H9 (cell line): ENCODE measurements at regions not wholly inside any gene's neighbourhood (a gene's known extent, or its start where the extent isn't known, plus 50 kb on each side); places are given as distances from the start of the nearest gene placed in this dataset.

Source experiments
- DNase-seq: peaks from one replicate; pipeline ENCODE4 v3.0.0-alpha.2; 2017
- H2AFZ ChIP-seq: one replicate; pipeline ENCODE4 v1.6.1; 2013; ENCODE audit warnings: mild to moderate bottlenecking, low read length, control low read depth, moderate library complexity
- H2AK5ac ChIP-seq: 2 replicates; pipeline ENCODE4 v1.6.1; 2013; ENCODE audit warnings: low read length, control low read depth, mixed read lengths; ENCODE audit not compliant: insufficient read length
- H2BK120ac ChIP-seq: one replicate; pipeline ENCODE4 v1.6.1; 2013; ENCODE audit warnings: low read depth, mild to moderate bottlenecking, low read length, control low read depth, inconsistent platforms; ENCODE audit not compliant: poor library complexity, severe bottlenecking
- H2BK12ac ChIP-seq: 2 replicates; pipeline ENCODE4 v1.6.1; 2013; ENCODE audit warnings: low read length, control low read depth, mixed read lengths, low read depth; ENCODE audit not compliant: insufficient read length
- H2BK15ac ChIP-seq: 2 replicates; pipeline ENCODE4 v1.6.1; 2013; ENCODE audit warnings: low read depth, low read length, control low read depth
- H2BK20ac ChIP-seq: one replicate; pipeline ENCODE4 v1.6.1; 2013; ENCODE audit warnings: low read depth, mild to moderate bottlenecking, low read length, control low read depth, inconsistent platforms; ENCODE audit not compliant: poor library complexity, severe bottlenecking
- H2BK5ac ChIP-seq: 2 replicates; pipeline ENCODE4 v1.6.1; 2013; ENCODE audit warnings: low read length, control low read depth, mixed read lengths; ENCODE audit not compliant: insufficient read length
- H3K14ac ChIP-seq: 2 replicates; pipeline ENCODE4 v1.6.1; 2013; ENCODE audit warnings: low read length, control low read depth; ENCODE audit not compliant: insufficient read depth
- H3K18ac ChIP-seq: 2 replicates; pipeline ENCODE4 v1.6.1; 2013; ENCODE audit warnings: low read depth, mild to moderate bottlenecking, mixed read lengths, low read length, control low read depth; ENCODE audit not compliant: insufficient read length
- H3K23ac ChIP-seq: 2 replicates; pipeline ENCODE4 v1.6.1; 2013; ENCODE audit warnings: low read length, control low read depth, mixed read lengths, low read depth; ENCODE audit not compliant: insufficient read length
- H3K23me2 ChIP-seq: 2 replicates; pipeline ENCODE4 v1.6.1; 2013; ENCODE audit warnings: low read depth, mild to moderate bottlenecking, mixed read lengths, low read length, control low read depth; ENCODE audit not compliant: insufficient read length, poor library complexity, severe bottlenecking
- H3K27ac ChIP-seq: 2 replicates; pipeline ENCODE4 v1.5.1; 2013; ENCODE audit warnings: low read length, control low read depth, mixed read lengths, low read depth; ENCODE audit not compliant: insufficient read length
- H3K27me3 ChIP-seq: 2 replicates; pipeline ENCODE4 v1.6.1; 2013; ENCODE audit warnings: low read length, control low read depth, inconsistent platforms; ENCODE audit not compliant: insufficient read depth
- H3K4ac ChIP-seq: 2 replicates; pipeline ENCODE4 v1.6.1; 2013; ENCODE audit warnings: low read depth, mild to moderate bottlenecking, control low read depth, inconsistent platforms, low read length, moderate library complexity
- H3K4me1 ChIP-seq: 2 replicates; pipeline ENCODE4 v1.6.1; 2013; ENCODE audit warnings: low read length, control low read depth, inconsistent platforms; ENCODE audit not compliant: insufficient read depth
- H3K4me2 ChIP-seq: 2 replicates; pipeline ENCODE4 v1.6.1; 2013; ENCODE audit warnings: low read length, control low read depth, mixed read lengths; ENCODE audit not compliant: insufficient read length, insufficient read depth
- H3K56ac ChIP-seq: 2 replicates; pipeline ENCODE4 v1.6.1; 2013; ENCODE audit warnings: low read depth, mild to moderate bottlenecking, mixed read lengths, low read length, control low read depth; ENCODE audit not compliant: insufficient read length
- H3K79me1 ChIP-seq: 2 replicates; pipeline ENCODE4 v1.6.1; 2013; ENCODE audit warnings: low read depth, mild to moderate bottlenecking, moderate library complexity, low read length, control low read depth, inconsistent platforms; ENCODE audit not compliant: insufficient read depth, poor library complexity, severe bottlenecking
- H3K79me2 ChIP-seq: 2 replicates; pipeline ENCODE4 v1.6.1; 2013; ENCODE audit warnings: low read length, control low read depth, inconsistent platforms; ENCODE audit not compliant: insufficient read depth
- H3K9ac ChIP-seq: 2 replicates; pipeline ENCODE4 v1.6.1; 2013; ENCODE audit warnings: low read length, control low read depth, mixed read lengths; ENCODE audit not compliant: insufficient read length; ENCODE audit errors: extremely low read depth
- H3K9me3 ChIP-seq: one replicate; pipeline ENCODE4 v1.6.1; 2013; ENCODE audit warnings: low read depth, low read length, inconsistent platforms; ENCODE audit not compliant: control insufficient read depth
- H3T11ph ChIP-seq: one replicate; pipeline ENCODE4 v1.6.1; 2013; ENCODE audit warnings: mild to moderate bottlenecking, low read length, control low read depth, inconsistent platforms
- H4K20me1 ChIP-seq: one replicate; pipeline ENCODE4 v1.6.1; 2013; ENCODE audit not compliant: control insufficient read depth, insufficient read length, insufficient read depth
- H4K5ac ChIP-seq: 2 replicates; pipeline ENCODE4 v1.6.1; 2013; ENCODE audit warnings: low read depth, mild to moderate bottlenecking, mixed read lengths, low read length, control low read depth; ENCODE audit not compliant: insufficient read length
- H4K8ac ChIP-seq: replicated peaks from 2 replicates; pipeline ENCODE4 v1.6.1; 2013; ENCODE audit warnings: low read length, control low read depth, mixed read lengths, low read depth; ENCODE audit not compliant: insufficient read length
- H4K91ac ChIP-seq: 2 replicates; pipeline ENCODE4 v1.6.1; 2013; ENCODE audit warnings: low read depth, mild to moderate bottlenecking, moderate library complexity, mixed read lengths, low read length, control low read depth; ENCODE audit not compliant: insufficient read length
- H3K27ac Mint-ChIP-seq, 3 experiments: 2 replicates in 2 of 3; 3 replicates in 1 of 3; pipeline ENCODE4 v1.8.0; 2020 to 2021; ENCODE audit warnings: mixed read lengths in 3 of 3, mild to moderate bottlenecking in 1 of 3, moderate library complexity in 1 of 3
- H3K27me3 Mint-ChIP-seq: 2 replicates; pipeline ENCODE4 v1.8.0; 2021; ENCODE audit warnings: low read depth, mild to moderate bottlenecking, moderate library complexity, mixed read lengths
- H3K36me3 Mint-ChIP-seq, 3 experiments: 2 replicates in 2 of 3; 3 replicates in 1 of 3; pipeline ENCODE4 v1.8.0; 2020 to 2021; ENCODE audit warnings: low read depth in 3 of 3, mixed read lengths in 3 of 3; ENCODE audit not compliant: insufficient read depth in 1 of 3
- H3K4me1 Mint-ChIP-seq, 2 experiments: 2 replicates each; pipeline ENCODE4 v1.8.0; 2020; ENCODE audit warnings: mixed read lengths in 2 of 2
- H3K4me3 Mint-ChIP-seq, 2 experiments: 2 replicates in 1 of 2; 3 replicates in 1 of 2; pipeline ENCODE4 v1.8.0; 2020 to 2021; ENCODE audit warnings: mild to moderate bottlenecking in 2 of 2, mixed read lengths in 2 of 2, moderate library complexity in 1 of 2
- H3K9me3 Mint-ChIP-seq, 2 experiments: 2 replicates in 1 of 2; 3 replicates in 1 of 2; pipeline ENCODE4 v1.8.0; 2020; ENCODE audit warnings: mild to moderate bottlenecking in 2 of 2, mixed read lengths in 2 of 2, moderate library complexity in 1 of 2
- CTCF ChIP-seq: fragments of 200-600 bp; sonication (generic); conservative IDR thresholded peaks from 3 replicates; pipeline ENCODE4 v1.8.0; 2021; ENCODE audit warnings: antibody characterized with exemption, mild to moderate bottlenecking
- WGBS: extraction: QIAGEN DNeasy Blood & Tissue Kit; methylation state at CpG from one replicate; pipeline ENCODE4 v1.1.7; 2013; ENCODE audit warnings: missing lambda C conversion rate, low lambda C conversion rate, mixed read lengths; ENCODE audit not compliant: insufficient read length; ENCODE audit errors: extremely low coverage; 5-methylcytosine and 5-hydroxymethylcytosine counted together

- Histone ChIP-seq H2BK20ac (no peak overlapping the region), H3K9me3 (no peaks in the 10 kb centered on the region), H3K9ac (no peak overlapping the region), H2BK120ac (no peak overlapping the region), H3K23me2 (no peaks in the 10 kb centered on the region), H3K18ac (no peak overlapping the region), H3K56ac (no peak overlapping the region), H3T11ph (no peak overlapping the region), H2BK15ac (no peak overlapping the region), H3K14ac (no peak overlapping the region), H3K4ac (no peak overlapping the region), H4K8ac (no peak overlapping the region), H3K79me1 (no peaks in the 10 kb centered on the region), H3K23ac (no peak overlapping the region), H4K91ac (no peak overlapping the region), H2BK5ac (no peak overlapping the region), H3K4me1 (no peaks in the 10 kb centered on the region), H3K79me2 (no peaks in the 10 kb centered on the region), H2AK5ac (no peak overlapping the region), H2AFZ (no peak overlapping the region), H4K5ac (no peak overlapping the region), H4K20me1 (no peaks in the 10 kb centered on the region), H3K27me3 (no peaks in the 10 kb centered on the region), H2BK12ac (no peak overlapping the region), H3K27ac (no peak overlapping the region), H3K4me2 (no peak overlapping the region)
- Mint-ChIP-seq H3K4me3 (no peak overlapping the region), H3K4me1 (peaks cover 12 to 14% of the 10 kb centered on the region in 2 experiments), H3K36me3 (no peaks in the 10 kb centered on the region), H3K27me3 (peaks cover 19% of the 10 kb centered on the region), H3K27ac (no peak overlapping the region), H3K9me3 (no peaks in the 10 kb centered on the region)
- no peak for TF ChIP-seq CTCF
- no peak for DNase-seq
- WGBS = no CpG with 5 or more reads among the region's 12 CpGs
Observed at GRCh38 chr1:10953505-10954193, 58.8 kb upstream of the TARDBP start.
